ENCODE measurements at regions not wholly inside any gene's neighbourhood (a gene's known extent, or its start where the extent isn't known, plus 50 kb on each side); places are given as distances from the start of the nearest gene placed in this dataset.

GRCh38 chr13:63427170-63427569 is 2011.5 kb upstream of the PCDH20 start:
- TF ChIP-seq POLR2A (IDR thresholded peaks at IDR 0.05; ENCODE audit: low read depth, low read length) (no peak), POLR2AphosphoS5 (IDR thresholded peaks at IDR 0.05; ENCODE audit: insufficient read depth, low read depth, low read length) (no peak), CTCF (IDR thresholded peaks at IDR 0.05; ENCODE audit: extremely low read depth in 1 of 2, insufficient read depth in 1 of 2, low read depth in 1 of 2, low read length in 2 of 2) (no peak), EZH2 (IDR thresholded peaks at IDR 0.05; ENCODE audit: borderline replicate concordance, low read depth, low read length, severe bottlenecking) (no peak)

All from endothelial cell of umbilical vein (primary cell).